Kidney glomerular epithelial cell (primary cell): ENCODE measurements at regions not wholly inside any gene's neighbourhood (a gene's known extent, or its start where the extent isn't known, plus 50 kb on each side); places are given as distances from the start of the nearest gene placed in this dataset.
"Not testable (repeated sequence)": the region's sequence is repeated elsewhere in the genome, so short reads cannot be mapped to it uniquely, and the experiment has no call there.

Source experiments
- DNase-seq: peaks from one replicate; lab custom pipeline; 2025; lab: John Stamatoyannopoulos, UW

GRCh38 chr4:186847429-186848131, 123.9 kb upstream of the FAT1 start:
- DNase-seq: not testable (repeated sequence)

- no peak for DNase-seq
These were observed 124.8 kb upstream of the FAT1 start for GRCh38 chr4:186848437-186848836.

GRCh38 chr4:186851291-186852072, 127.8 kb upstream of the FAT1 start:
- DNase-seq: no peak

GRCh38 chr4:186852073-186852420, 128.4 kb upstream of the FAT1 start:
- no peak for DNase-seq

DNA sequence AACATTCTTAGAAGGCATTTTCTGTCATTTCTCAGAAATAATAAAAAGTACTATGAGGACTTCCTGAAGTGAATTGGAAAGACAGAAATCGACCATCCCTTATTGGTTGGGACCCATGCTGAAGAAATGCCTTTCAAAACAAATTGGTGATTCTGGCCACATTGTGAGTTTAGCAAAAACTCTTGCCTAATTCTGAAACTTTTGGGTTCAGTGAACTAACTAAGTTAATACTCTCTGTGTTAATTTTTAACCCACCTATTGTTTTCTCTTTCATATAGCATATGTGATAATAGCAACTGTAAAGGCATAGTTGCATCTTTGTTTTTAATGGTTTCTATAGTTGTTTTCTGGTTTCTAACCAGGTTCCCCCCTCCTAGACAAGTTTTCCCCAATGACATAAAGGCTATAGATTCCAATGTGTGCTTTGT, 129.3 kb upstream of the FAT1 start:
- no peak for DNase-seq

GRCh38 chr4:186854256-186854655, 130.6 kb upstream of the FAT1 start:
- peak; percentile 74 for DNase-seq

DNA sequence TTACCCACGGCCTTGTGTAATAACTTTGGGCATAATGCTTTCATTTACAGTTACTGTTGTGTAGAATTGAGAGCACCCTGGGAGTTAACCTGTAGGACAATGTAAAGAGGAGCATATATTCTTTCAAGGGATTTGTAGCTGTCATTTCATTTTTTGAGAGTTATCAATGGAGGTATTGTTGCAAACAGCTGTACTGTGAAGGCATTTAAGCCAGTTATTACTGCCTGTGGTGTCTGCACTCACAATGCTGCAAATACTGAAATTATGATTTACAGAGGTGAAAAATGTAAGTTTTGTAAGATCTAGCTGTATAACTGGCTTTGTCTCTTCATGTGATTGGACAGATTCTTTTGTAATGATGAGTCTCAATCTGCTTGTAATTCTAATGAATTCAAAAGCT, 131.5 kb upstream of the FAT1 start:
- DNase-seq: no peak

GRCh38 chr4:186857793-186858192, 134.1 kb upstream of the FAT1 start:
- no peak for DNase-seq

GRCh38 chr4:186858355-186858754, 134.7 kb upstream of the FAT1 start:
- no peak for DNase-seq

- DNase-seq: no peak
These were observed 135.8 kb upstream of the FAT1 start for GRCh38 chr4:186859420-186859819.

DNA sequence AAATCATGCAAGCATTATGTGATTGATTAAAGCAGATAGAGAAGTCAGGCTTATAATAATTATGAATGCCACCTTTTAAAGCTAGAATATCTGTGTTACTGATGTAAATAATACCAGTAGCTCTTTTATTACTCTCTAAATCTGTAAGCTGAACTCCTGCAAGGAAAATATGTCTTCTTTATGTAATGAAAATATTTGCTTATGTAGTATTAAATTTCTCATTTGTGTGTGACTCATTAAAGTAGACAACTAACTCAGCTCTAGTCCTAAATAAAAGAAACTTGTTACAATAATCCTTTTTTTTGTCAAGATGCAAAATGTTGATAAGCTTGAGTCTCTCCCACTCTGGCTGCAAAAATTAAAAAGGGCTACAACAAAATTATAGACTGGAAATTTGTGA, 137.7 kb upstream of the FAT1 start:
- DNase-seq: no peak

GRCh38 chr4:186871856-186872255, 148.2 kb upstream of the FAT1 start:
- DNase-seq: no peak

GRCh38 chr4:186873095-186873494, 149.4 kb upstream of the FAT1 start:
- not testable (repeated sequence) for DNase-seq

DNA sequence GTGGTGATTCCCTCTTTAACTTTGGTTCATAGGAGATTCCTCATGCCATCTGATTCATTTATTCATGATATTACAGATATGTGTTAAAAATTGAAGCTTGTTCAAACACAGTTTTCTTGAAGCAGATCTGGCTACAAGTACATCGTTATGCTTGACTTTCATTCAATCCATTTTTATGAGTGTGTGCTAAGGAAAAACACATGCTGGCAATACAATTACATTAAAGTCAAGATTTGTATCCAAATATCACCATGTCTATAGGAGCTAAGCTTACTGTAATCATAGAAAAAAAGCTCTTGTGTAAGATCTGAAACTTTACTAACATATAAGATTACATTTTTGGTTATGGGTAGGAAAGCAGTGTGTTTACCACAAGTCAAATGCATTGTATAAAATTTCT, 151.8 kb upstream of the FAT1 start:
- DNase-seq: no peak

GRCh38 chr4:186876961-186877626, 153.4 kb upstream of the FAT1 start:
- DNase-seq: no peak

- no peak for DNase-seq
These were observed 154.6 kb upstream of the FAT1 start for GRCh38 chr4:186878203-186878776.

DNA sequence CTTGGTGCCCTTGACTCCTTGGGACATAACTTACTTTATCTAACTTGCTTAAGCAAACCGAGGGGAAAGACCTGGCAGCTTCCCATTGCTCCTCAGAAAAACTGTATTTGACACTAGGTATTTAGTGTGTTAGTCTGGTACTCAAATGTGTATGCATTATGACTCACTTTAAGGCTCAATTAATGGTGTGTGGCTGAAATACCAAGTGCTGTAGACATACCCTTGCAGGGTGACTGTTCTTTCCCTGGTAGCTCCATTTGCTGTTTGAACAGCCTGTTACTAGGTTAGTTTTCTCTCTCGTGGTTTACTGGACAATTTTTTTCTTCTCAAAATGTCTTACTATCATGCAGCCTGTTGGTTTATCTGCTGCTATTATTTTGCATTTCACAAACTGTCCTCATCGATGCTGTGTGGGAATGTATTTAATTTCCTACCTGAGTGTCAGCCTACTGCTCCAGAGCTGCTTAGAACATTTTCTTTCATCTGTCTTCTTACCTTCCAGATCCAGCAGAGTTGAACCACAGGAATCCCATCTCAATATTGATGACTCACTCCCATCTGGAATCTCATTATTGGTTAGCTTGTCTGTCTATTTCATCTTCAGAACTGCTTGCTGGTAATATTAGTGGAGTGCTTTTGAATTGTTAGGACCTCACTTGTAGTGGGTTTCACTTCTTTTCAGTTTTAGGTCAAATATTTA, 158.0 kb upstream of the FAT1 start:
- DNase-seq: peak; percentile 70

- no peak for DNase-seq
These were observed 158.6 kb upstream of the FAT1 start for GRCh38 chr4:186882293-186882692.

- DNase-seq: no peak
These were observed 161.6 kb upstream of the FAT1 start for GRCh38 chr4:186885289-186885688.

- no peak for DNase-seq
These were observed 163.1 kb upstream of the FAT1 start for GRCh38 chr4:186886759-186887158.

- DNase-seq: peak; percentile 84
These were observed 163.6 kb upstream of the FAT1 start for GRCh38 chr4:186887291-186887700.

DNA sequence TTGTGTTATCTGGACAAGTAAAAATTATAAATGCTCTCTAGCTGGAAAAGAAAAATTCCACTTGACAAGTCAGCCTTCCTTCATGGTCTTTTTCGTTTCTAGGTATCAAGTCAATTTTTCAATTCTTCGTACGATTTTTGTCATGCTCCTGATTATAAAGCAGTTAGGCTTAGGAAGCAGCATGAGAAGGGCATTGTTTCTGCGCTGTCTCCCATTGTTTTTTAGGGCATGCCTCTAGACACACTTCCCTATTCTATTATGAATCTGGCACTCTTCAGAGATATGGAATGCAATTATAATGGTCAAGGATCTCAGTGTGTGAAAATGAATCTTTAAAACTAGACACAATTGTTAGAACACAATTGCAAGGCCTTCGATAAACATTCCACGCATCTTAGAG, 164.1 kb upstream of the FAT1 start:
- DNase-seq: peak; percentile 35
